ENCODE measurements at regions not wholly inside any gene's neighbourhood (a gene's known extent, or its start where the extent isn't known, plus 50 kb on each side); places are given as distances from the start of the nearest gene placed in this dataset.

GRCh38 chr16:14377326-14377725 lies 252.7 kb downstream of the PARN start:
- TF ChIP-seq SUZ12 (IDR thresholded peaks at IDR 0.05) = no peak
- no peak for TF ChIP-seq LEF1 (IDR thresholded peaks at IDR 0.05; ENCODE audit: borderline replicate concordance)
- no peak for TF ChIP-seq SP1 (IDR thresholded peaks at IDR 0.05)
- no peak for TF ChIP-seq CTBP1 (IDR thresholded peaks at IDR 0.05; ENCODE audit: borderline replicate concordance)
- no peak for TF ChIP-seq ARNT (IDR thresholded peaks at IDR 0.05)
- no peak for TF ChIP-seq FOXA1 (IDR thresholded peaks at IDR 0.05)
- TF ChIP-seq FOXM1 (IDR thresholded peaks at IDR 0.05; ENCODE audit: borderline replicate concordance) = no peak
- no peak for TF ChIP-seq PKNOX1 (IDR thresholded peaks at IDR 0.05)
- TF ChIP-seq NFRKB (IDR thresholded peaks at IDR 0.05) = no peak
- no peak for TF ChIP-seq ZNF384 (IDR thresholded peaks at IDR 0.05)

All from HEK293T (cell line).